ENCODE measurements at regions not wholly inside any gene's neighbourhood (a gene's known extent, or its start where the extent isn't known, plus 50 kb on each side); places are given as distances from the start of the nearest gene placed in this dataset.

DNA sequence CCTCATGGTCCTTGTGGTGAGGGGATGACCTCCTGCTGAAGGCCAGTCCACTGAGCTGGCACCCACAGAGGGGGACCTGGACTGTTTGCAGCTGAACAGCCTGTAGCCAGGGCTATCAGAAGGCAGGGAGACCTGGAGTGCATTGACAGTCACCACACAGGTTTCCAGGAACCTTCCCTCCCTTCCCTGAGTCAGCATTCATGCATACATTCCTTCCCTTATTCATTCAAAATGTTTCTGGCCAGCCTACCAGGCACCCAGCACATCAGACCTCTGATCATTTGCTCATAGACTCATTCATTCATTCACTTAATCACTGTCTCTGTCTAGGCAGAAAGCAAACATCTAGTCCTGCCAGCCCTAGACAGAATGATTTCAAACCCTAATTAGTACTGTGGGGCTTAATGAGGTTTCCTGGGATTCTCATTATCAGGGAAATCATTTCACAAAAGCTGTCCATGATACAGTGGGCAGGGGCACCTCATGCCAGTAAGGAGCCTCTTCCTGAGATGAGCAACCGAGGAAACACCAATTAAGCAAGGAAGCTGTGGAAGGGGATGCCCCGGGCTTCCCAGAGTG lies 110.1 kb upstream of the PPP1R26 start:
- no peak for TF ChIP-seq CTCF (IDR thresholded peaks at IDR 0.05)

DNA sequence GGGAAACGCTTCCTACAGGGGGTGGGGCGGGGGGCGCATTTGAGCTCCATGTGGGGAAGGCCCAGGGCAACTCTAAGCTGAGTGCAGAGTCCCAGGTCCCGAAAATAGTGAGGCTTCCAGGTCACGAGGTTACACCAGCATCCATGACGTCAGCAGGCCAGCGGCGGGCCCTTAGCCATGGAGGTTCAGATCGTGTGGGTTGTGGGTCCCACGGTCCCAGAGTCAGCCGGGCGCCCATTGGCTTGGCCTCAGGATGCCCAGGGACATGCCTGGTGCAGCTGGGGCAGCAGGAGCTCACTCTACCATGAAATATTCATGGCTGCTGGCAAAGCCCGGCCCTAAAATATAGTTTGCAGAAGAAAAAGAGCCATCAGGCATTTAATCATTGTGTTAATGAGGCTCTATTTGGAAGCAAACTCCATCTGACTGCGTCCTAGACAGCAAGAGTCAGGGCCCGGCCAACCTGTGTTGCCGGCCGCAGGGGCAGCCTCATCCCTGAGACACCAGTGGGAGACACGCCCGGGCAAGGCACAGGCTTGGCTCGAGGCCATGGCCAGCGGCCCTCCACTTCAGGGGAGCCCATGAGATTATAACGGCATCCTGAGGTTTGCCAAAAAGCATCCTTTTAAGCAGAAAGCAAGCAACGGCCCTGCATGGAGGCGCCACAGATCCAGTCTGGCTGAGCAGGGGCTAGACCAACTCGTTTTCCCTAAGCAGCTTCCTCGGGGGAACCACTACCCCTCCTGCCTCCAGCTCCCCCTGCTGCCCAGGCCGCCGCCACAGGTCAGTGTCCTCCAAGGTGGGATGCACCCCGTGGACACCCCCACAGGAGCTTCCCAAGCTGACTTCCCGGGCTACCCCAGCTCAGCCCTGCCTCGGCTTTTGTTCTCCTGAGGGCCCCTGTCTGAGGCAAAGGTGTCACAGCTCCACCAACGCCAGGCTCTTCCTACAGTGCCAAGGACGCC lies 108.9 kb upstream of the PPP1R26 start:
- no peak for TF ChIP-seq CTCF (IDR thresholded peaks at IDR 0.05)

GRCh38 chr9:135371535-135371934 lies 108.0 kb upstream of the PPP1R26 start:
- TF ChIP-seq CTCF (IDR thresholded peaks at IDR 0.05) = no peak

- no peak for TF ChIP-seq CTCF (IDR thresholded peaks at IDR 0.05)
These were observed 107.5 kb upstream of the PPP1R26 start for GRCh38 chr9:135372036-135372435.

DNA sequence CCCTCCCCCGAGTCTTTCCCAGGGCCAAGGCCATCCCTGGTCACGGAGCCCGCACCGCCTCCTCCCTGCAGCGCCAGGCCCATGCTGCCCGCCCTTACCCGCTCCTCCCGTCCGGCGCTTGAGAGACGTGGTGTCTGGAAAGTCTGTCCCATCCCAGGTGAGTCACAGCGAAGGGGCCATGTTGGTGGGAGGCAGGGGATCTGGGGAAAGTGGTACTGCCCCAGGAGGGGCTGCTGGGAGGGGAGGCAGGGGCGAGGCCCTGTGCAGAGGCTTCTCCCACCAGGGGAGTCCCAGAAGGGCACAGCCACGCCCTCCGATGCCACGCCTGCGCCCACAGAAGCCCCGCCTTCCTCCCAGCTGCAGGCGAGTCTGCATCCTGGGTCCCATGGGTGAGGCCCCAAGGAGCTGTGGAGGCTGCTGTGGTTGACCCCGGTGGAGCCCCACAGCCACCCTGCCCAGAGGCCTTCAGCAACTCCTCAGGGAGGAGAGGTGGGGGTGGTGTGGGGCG lies 107.0 kb upstream of the PPP1R26 start:
- TF ChIP-seq CTCF (IDR thresholded peaks at IDR 0.05) = no peak

DNA sequence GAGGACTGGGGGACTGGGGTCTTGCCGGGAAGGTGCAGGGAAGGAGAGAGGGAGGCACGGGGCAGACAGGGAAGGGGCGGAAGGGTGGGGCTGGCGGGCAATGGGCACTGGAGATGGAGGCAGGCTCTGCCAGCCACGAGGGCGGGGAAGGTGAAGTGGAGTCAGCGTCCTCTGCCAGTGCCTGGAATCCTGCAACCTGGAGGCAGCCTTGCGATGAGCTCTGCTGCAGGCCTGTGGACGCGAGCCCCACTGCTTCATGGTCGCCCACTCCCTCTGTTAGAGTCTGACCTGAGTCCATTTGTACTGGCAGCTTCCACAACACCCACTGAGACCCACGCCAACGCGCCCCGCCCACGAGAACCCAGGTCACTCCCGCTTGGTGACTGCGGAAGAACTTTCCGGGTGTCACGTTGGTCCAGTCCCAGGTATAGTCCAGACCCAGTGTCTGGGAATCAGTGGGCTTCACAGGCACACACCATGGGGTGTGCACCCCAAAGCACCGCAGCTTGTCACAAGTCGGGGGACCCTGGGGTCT lies 106.4 kb upstream of the PPP1R26 start:
- TF ChIP-seq CTCF (IDR thresholded peaks at IDR 0.05) = no peak

DNA sequence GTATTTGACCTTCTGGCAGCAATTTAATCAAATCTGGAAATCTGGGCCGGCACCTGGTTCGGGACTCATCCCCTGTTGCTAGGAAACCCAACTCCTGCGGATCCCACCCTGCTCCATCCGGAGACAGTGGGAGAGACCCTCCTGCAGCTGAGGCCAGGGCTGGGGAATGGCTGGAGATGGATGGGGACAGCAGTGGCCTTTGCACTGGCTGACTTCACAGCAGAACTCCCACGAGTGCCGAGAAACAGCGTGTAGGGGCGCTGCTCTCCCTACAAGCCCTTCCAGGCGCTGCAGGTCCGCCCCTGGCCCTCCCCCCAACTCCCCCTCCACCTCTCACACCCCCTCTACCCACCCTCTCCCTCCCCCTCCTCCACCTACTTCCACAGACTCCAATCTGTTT lies 105.8 kb upstream of the PPP1R26 start:
- no peak for TF ChIP-seq CTCF (IDR thresholded peaks at IDR 0.05)

Measured in LNCAP (cell line).